Chondrocyte (in vitro differentiated cells): ENCODE measurements at regions not wholly inside any gene's neighbourhood (a gene's known extent, or its start where the extent isn't known, plus 50 kb on each side); places are given as distances from the start of the nearest gene placed in this dataset.

Experiments used
- DNase-seq: peaks from one replicate; pipeline ENCODE4 v3.0.0; 2021; ENCODE audit warnings: mixed read lengths, low spot score
- H3K27ac Mint-ChIP-seq: one replicate; pipeline ENCODE4 v1.8.0; 2021; ENCODE audit warnings: mild to moderate bottlenecking, moderate library complexity, mixed read lengths; ENCODE audit not compliant: unreplicated experiment
- H3K27me3 Mint-ChIP-seq: 2 replicates; pipeline ENCODE4 v1.8.0; 2021; ENCODE audit warnings: low read depth, mixed read lengths
- H3K36me3 Mint-ChIP-seq: 2 replicates; pipeline ENCODE4 v1.8.0; 2021; ENCODE audit warnings: low read depth, mixed read lengths
- H3K4me1 Mint-ChIP-seq: 2 replicates; pipeline ENCODE4 v1.8.0; 2021; ENCODE audit warnings: low read depth, mild to moderate bottlenecking, mixed read lengths
- H3K4me3 Mint-ChIP-seq: one replicate; pipeline ENCODE4 v1.8.0; 2021; ENCODE audit warnings: mild to moderate bottlenecking, moderate library complexity, mixed read lengths; ENCODE audit not compliant: unreplicated experiment
- H3K9me3 Mint-ChIP-seq: 2 replicates; pipeline ENCODE4 v1.8.0; 2021; ENCODE audit warnings: low read depth, mixed read lengths
- TF ChIP-seq, protein P1 (sequence below): fragments of 200-600 bp; sonication (generic); IDR thresholded peaks from 2 replicates; pipeline ENCODE4 v1.5.0; 2021; ENCODE audit warnings: antibody characterized with exemption, mild to moderate bottlenecking, moderate library complexity

DNA sequence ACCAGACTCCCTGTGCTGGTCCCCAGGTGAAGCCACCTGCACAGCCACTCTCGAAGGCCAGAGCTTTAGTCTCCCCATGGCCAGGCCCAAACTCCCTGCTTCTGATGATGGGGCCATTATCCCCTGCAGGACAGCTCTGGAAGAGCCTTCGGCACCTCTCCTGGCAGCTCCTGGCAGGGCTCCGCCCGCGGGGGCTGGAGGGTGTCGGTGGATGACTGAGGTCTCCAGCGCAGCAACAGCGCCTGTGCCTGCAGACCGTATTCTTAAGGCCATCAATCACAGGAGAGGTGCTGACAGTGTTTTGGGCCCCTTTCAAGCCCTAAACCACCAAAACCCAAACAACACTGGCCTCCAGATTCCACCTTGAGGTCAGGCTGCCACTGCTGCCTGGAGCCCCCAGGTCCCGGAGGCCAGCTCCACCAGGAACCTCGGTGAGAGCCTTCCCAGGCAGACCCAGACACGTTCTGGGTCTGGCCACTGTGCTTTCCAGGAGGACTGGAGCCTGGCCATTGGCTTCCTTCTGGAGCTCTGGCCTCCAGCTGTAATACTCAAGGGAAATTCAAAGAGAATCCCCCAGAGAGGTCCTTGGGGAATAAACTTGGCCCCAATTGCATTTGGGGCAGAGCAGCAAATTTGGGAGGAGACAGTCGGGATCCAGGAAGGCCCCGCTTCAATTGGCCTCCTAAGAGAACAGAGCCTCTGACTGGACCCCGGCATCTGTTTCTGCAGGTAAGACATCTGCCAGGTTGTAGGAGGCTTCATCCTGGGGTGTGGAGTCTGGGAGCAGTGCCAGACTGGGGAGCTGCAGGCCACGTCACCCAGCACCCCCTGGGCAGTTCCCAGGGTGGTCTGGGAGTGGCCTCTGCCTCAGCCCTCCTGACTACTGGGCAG, 210.6 kb upstream of the RTL1 start:
- H3K9me3 Mint-ChIP-seq: no peaks in the 10 kb centered on the region
- H3K36me3 Mint-ChIP-seq: no peaks in the 10 kb centered on the region
- H3K4me1 Mint-ChIP-seq: peaks cover 4% of the 10 kb centered on the region
- H3K4me3 Mint-ChIP-seq: no peak overlapping the region
- TF ChIP-seq, protein P1, sequence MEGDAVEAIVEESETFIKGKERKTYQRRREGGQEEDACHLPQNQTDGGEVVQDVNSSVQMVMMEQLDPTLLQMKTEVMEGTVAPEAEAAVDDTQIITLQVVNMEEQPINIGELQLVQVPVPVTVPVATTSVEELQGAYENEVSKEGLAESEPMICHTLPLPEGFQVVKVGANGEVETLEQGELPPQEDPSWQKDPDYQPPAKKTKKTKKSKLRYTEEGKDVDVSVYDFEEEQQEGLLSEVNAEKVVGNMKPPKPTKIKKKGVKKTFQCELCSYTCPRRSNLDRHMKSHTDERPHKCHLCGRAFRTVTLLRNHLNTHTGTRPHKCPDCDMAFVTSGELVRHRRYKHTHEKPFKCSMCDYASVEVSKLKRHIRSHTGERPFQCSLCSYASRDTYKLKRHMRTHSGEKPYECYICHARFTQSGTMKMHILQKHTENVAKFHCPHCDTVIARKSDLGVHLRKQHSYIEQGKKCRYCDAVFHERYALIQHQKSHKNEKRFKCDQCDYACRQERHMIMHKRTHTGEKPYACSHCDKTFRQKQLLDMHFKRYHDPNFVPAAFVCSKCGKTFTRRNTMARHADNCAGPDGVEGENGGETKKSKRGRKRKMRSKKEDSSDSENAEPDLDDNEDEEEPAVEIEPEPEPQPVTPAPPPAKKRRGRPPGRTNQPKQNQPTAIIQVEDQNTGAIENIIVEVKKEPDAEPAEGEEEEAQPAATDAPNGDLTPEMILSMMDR: no peak
- DNase-seq: no peak
- H3K27ac Mint-ChIP-seq: no peak overlapping the region
- no peaks in the 10 kb centered on the region for H3K27me3 Mint-ChIP-seq

DNA sequence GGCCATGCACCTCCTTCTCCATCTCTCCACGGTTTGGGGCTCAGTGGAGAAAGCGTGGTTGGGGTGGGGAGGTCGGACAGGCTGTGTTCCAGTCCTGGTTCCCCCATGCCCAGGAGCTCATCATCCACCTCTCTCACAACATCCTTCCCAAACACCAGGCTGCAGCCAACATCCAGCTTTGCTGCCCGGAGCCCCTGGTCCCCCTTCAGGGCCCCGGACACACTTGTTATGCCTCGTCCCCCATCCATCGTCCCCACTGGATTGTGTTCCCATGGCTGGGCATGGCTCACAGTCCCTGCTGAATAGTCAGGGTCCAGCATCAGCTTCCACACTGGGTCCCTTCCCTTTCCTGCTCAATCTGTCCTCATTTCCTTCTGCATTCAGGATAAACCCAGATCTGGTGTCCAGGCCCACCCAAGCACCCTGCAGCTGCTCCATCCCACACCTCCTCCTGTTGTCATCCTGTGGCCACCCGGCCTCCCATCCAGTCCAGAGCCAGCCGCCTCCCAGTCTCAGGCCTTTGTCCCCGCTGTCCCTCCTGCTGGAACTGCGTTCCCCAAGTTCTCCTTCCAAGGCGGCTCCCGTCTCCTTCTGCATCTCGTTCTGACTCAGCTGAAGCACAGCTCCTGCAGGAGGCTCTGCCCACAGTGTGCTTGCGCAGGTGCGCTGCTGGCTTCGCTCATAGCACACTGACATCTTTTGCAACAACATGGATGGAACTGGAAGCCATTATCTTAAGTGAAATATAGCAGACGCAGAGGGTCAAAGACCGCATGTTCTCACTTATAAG, 211.4 kb upstream of the RTL1 start:
- TF ChIP-seq, protein P1: no peak
- no peak overlapping the region for H3K4me3 Mint-ChIP-seq
- no peaks in the 10 kb centered on the region for H3K36me3 Mint-ChIP-seq
- H3K4me1 Mint-ChIP-seq: peaks cover 11% of the 10 kb centered on the region
- DNase-seq: no peak
- no peak overlapping the region for H3K27ac Mint-ChIP-seq
- no peaks in the 10 kb centered on the region for H3K27me3 Mint-ChIP-seq
- H3K9me3 Mint-ChIP-seq: no peaks in the 10 kb centered on the region

DNA sequence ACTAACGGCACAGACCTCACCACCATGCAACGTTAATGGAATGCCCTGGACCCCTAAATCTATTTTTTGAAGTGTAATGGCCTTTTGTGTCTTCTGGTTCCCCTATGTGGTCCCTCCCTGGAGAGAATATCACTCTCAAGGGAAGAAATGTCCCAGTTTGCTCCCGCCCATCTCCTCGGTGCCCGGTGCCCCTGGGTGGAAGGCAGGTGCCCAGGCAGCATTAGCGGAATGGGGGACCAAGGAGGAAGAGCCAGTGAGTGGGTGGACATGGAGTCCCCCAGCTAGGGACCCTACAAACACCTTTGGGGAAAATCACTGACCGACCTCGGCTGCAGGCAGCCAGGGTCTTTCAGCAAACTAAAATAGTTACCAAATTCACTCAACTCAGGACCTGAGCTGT, 212.1 kb upstream of the RTL1 start:
- DNase-seq: no peak
- TF ChIP-seq, protein P1: no peak
- Mint-ChIP-seq H3K4me1 (peaks cover 18% of the 10 kb centered on the region), H3K36me3 (no peaks in the 10 kb centered on the region), H3K27ac (no peak overlapping the region), H3K27me3 (no peaks in the 10 kb centered on the region), H3K4me3 (no peak overlapping the region), H3K9me3 (no peaks in the 10 kb centered on the region)

DNA sequence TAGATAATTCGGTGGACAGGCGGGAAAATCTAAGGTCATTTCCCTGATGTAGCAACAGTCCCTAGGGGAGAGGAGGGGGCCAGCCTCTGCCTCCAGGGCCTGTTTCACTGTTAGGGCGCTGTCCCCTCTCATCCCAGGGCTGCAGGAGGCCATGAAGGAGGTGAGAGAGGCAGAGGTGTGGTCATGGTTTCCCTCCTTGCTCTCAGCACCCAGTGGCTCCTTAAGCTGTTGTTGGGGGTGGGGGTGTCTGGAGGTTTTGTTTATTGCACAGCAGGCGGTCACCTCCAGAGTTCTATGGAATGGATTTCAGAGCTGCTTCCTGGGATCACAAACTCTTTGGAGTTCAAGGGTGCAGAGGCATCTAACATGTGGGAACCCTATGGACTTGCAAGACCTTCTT, 212.5 kb upstream of the RTL1 start:
- H3K36me3 Mint-ChIP-seq: no peaks in the 10 kb centered on the region
- H3K9me3 Mint-ChIP-seq: no peaks in the 10 kb centered on the region
- no peak overlapping the region for H3K27ac Mint-ChIP-seq
- no peaks in the 10 kb centered on the region for H3K27me3 Mint-ChIP-seq
- TF ChIP-seq, protein P1: no peak
- H3K4me3 Mint-ChIP-seq: no peak overlapping the region
- peaks cover 18% of the 10 kb centered on the region for H3K4me1 Mint-ChIP-seq
- DNase-seq: no peak

DNA sequence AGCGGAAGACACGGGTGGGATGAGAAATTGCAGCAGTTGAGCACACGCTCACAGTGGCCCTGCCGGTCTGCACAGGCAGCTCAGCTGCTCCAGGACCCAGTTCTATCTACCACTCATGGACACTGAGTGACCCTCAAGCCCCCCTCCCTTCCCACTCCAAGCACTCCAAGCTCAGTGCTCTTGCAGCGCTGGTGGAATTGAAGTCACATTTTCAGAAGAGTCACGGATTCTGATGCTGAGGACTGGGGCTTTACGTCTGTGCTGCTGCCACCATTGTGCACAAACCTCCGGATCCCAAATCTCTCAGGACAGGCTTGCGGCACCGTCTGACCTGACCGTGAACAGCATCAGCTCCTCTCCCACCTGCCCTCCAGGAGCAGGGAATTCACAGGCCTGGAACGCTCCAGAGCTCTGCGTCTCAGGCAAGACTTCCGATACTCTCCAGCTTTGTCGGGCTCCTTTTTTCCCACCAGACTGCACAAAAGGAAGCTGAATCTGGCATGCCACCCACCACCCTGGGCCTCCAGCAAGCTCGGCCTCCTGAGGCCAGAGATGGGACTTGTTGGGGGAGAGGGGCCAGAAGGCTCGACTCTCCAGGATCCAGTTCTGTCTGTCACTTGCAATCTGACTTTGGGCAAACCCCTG, 213.1 kb upstream of the RTL1 start:
- TF ChIP-seq, protein P1: no peak
- no peaks in the 10 kb centered on the region for H3K36me3 Mint-ChIP-seq
- H3K4me1 Mint-ChIP-seq: peaks cover 18% of the 10 kb centered on the region
- H3K4me3 Mint-ChIP-seq: no peak overlapping the region
- no peak overlapping the region for H3K27ac Mint-ChIP-seq
- H3K9me3 Mint-ChIP-seq: no peaks in the 10 kb centered on the region
- no peak for DNase-seq
- no peaks in the 10 kb centered on the region for H3K27me3 Mint-ChIP-seq
